COLO829 (cell line): ENCODE measurements at regions not wholly inside any gene's neighbourhood (a gene's known extent, or its start where the extent isn't known, plus 50 kb on each side); places are given as distances from the start of the nearest gene placed in this dataset.
A peak's percentile ranks its signal among the peaks of the same experiment; 100 is the strongest.
"Not testable (repeated sequence)": the region's sequence is repeated elsewhere in the genome, so short reads cannot be mapped to it uniquely, and the experiment has no call there.

Source experiments
- DNase-seq: peaks from one replicate; pipeline ENCODE4 v3.0.0; 2012; ENCODE audit warnings: low spot score

DNA sequence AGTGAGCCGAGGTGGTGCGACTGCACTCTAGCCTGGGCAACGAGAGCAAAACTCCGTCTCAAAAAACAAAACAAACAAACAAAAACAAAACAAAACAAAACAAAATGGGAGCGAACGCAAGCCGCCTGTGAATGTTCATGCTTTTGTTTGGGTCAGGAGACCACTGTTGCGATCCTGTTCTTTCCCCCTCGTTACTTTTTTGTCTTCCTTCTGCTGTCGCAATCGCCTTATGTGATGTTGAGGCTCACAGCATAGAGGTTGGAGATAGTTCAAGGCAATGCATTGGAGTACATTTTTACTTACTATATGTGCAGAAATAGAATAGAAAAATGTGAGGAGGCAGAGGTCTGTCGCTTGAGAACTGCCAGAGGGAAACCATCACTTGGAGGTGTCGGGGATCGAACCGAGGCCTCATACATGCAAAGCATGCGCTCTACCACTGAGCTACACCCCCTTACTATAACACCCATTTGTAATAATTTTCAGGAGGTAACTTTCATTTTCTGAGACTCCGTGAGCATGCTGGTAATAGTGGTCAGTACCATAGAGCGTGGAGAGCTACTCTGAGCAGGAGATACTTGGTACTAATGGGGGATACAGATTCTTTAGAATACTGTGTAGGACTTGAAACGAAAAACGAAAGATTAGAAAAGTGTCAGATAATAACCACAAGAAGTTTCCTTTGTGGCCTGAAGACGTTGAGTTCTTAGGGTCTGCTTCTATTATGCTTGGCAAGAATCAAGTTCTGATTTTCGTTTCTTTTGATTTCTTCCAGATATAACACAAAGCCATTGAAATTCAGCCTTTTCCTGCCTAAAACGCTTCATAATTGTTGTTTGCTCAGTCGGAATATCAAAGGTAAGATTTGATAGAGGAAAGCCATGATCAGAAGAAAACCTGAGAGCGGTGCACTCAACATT is 121.1 kb downstream of the TRIM27 start:
- DNase-seq: peak; percentile 78

DNA sequence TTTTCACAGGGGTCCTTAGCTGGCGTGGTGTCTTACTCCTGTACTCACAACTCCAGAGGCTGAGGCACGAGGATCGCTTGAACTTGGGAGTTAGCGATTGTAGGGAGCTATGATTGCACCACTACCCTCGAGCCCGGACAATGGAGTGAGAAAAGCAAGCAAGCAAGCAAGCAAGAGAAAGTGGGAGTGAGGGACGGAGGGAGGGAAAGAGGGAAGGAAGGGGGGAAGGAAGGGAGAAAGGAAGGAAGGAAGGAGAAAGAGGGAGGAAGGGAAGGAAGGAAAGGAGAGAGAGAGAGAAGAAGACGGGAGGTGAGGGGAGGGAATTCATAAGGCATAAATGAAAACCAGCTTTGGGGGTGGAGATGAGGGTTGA is 120.5 kb downstream of the TRIM27 start:
- DNase-seq: no peak

DNA sequence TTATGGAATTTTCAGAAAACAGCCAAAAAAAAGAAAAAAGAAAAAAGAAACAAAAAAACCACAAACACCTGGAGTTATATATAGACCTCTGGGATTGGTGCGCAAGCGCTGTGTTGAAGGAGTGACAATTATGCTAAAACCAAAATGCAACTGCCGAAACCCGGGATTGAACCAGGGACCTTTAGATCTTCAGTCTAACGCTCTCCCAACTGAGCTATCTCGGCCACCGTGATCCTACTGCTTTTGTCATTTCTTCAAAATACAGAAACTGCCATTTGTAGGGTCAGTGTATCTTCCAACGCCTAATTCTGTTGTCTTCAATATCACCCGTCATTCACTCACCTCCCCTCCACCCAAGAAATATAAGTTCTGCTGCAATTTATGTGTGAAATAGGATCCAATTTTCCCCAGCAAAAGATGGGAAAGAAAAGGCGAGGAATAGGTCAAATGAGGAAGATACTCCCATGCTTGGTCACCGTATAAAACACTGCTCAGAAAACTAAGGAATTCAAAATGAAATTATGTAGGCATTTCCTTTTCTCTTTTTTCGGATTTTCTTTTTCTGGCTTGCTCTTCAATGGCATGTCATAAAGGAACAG is 116.0 kb downstream of the TRIM27 start:
- peak; percentile 58 for DNase-seq

DNA sequence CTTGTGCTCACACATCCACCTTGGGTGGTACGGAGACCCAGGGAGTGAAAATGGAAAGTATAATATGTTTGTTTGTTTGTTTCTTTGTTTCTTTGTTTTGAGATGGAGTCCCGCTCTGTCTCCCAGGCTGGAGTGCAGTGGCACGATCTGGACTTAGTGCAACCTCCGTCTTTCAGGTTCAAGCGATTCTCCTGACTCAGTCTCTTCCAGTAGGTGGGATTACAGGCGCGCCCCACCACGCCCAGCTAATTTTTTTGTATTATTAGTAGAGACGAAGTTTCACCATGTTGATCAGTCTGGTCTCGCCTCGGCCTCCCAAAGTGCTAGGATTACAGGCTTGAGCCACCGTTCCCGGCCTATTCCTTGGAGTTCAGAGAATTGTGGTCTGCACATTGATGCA is 115.4 kb downstream of the TRIM27 start:
- no peak for DNase-seq

DNA sequence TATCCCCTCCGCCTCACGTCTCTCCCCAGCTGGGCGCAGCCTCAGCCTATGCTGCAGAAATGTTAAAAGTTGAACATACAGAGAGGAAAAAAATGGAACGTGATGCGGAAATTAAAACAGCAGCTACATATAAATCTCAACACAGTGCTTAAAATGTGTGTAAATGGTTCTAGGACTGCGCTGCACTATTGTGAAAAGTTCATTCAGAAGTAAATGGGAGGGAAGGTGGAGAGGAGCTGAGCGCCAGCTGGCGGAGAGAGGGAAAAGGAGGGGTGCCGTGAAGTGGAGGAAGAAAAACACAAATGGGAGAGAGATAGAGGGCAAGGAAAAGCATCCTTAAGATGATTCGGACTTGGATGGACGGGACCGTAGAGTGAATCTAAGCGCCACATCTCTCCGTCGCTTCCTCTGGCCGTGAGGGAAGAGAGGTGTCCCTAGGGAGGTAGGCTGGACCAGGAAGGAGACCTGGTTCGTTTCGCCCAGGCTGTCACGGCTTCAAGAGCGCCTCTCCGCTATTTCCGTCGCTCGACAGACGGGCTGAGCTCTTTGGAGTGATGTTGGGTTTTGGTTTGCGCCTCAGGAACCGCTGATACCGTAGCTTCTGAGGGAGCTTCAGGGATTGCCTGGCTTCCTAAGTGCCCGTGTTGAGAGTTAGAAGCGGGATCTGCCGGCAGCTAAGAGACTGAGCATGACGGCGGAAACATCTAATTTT is 113.7 kb downstream of the TRIM27 start:
- no peak for DNase-seq

DNA sequence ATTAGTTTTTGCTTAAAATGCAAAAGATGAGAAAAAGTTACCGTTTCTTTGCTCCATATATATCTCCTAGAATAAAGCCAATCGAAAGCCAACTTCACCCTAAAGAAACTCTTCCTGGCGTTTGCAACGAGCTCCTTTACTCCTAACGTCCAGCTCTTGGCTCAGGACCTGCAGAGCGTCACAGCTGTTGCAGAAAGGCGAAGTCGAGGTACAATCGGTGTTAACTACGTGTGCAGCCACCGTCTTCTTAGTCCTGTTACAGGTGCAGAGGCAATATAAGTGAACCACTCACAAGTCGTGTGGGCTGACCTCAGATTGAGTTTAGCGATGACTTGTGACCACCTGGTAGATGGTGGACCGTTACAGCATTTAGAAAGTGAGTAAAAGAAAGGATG is 113.1 kb downstream of the TRIM27 start:
- no peak for DNase-seq

DNA sequence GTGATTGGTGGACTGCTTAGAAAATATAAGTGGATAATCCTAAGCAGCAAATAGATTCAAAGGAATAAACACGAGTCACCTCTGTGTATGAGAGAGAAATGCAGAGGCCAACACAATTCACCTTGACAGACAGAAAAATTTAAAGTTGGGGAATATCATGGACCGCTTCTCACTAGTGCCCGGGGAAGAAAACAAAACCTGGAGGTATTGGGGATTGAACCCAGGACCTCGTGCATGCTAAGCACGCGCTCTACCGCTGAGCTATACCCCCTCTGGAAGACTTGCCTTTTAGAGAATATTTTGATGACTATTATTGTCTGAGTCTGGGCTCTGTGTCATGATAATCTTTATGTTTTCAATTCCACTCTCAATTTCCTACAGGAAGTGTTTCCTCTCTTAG is 111.9 kb downstream of the TRIM27 start:
- DNase-seq: peak; percentile 57

DNA sequence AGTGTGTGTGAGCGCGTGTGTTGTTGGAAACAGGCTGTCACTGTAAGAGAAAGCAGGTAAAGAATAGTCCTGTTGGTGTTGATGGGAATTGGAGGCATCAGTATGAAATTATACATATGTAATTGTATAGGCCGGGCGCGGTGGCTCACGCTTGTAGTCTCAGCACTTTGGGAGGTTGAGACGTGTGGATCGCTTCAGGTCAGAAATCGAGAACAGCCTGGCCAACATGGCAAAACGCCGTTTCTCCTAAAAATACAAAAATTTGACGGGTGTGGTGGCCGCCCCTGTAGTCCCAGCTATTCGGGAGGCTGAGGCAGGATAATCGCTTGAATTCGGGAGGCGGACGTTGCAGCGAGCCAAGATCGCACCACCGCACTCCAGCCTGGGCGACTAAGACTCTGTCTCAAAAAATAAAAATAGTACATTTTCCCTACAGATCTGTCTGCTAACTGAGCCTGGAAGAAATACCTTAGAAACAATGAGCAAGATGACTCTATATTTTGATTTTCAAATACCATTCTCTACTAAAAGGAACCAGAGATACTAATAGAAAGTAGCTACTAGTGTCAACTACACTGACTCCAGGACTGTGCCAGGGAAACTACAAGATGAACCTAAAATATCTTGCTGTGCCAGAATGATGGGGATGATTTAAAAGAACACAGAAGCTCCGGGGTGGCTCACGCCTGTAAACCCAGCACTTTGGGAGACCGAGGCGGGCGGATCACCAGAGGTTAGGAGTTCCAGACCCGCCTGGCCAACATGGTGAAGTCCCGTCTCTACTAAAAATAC is 110.8 kb downstream of the TRIM27 start:
- no peak for DNase-seq

DNA sequence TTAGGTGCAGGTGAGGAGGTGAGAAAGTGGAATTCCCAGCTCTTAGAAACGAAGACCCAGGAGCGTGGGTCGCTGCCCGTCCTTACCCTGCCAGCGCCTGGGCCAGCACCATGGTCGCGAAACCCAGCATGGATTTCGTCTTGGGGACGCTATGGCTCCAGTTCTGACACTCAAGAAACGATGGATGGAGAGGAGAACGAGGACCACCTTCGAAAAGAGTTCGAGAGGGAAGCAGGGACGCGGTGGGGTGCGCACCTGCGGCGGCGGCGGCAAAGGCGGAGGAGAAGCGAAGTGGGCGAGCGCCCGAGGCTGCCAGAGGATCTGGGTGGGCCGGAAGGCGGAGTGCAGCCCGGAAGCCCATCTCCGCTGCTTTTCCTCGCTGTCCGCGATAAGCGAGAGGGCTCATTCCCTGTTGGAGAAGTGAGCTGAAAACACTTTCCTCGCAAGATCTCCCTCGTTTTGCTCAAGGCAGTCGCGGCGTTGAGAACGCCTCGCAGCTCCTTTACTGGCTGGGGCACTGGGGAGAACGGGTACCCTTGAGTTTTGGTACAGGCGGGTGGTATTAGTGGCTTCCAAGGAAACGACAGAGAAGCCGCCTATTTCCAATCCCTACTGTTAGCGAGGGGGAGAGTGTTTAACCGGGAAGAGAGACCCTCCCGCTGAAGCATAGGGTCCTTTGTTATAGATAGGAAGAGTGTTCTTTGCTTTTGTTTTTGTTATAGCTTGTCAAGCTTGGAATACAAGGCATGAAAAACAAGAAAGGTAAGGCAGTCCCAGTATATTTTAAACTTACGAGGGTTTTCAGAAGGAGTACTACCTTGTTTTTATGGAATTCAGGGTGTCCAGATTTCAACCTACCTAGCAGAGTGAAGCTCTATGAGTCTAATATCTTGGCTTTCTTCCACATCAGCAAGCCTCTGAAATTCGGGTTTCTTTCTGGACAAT is 109.5 kb downstream of the TRIM27 start:
- no peak for DNase-seq

DNA sequence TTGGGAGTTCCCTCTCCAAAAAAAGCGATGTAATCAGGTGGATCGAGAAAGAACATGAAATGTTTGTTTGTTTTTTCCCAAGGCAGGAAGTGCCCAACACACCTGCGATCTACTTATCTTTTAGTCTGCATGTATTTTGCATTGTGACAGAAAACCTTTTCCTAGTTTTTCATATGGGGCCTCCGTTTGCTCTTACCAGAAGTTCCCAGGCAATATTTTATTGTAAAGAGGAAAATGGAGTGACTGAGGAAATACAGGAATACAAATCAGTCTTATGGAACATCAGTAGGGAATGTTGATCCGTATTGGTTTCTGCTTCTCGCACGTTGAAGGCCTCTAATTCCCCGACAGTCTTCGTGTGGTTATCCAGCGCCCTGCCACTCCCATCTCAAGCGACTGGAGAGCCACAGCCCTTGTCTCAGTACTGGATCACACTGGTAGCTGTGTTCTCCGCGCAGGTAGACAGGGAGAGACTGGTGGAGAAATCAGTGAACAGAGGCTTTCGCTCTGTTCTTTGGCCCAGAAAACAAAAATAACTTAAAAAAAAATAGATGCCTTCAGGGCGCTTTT is 107.4 kb downstream of the TRIM27 start:
- no peak for DNase-seq

DNA sequence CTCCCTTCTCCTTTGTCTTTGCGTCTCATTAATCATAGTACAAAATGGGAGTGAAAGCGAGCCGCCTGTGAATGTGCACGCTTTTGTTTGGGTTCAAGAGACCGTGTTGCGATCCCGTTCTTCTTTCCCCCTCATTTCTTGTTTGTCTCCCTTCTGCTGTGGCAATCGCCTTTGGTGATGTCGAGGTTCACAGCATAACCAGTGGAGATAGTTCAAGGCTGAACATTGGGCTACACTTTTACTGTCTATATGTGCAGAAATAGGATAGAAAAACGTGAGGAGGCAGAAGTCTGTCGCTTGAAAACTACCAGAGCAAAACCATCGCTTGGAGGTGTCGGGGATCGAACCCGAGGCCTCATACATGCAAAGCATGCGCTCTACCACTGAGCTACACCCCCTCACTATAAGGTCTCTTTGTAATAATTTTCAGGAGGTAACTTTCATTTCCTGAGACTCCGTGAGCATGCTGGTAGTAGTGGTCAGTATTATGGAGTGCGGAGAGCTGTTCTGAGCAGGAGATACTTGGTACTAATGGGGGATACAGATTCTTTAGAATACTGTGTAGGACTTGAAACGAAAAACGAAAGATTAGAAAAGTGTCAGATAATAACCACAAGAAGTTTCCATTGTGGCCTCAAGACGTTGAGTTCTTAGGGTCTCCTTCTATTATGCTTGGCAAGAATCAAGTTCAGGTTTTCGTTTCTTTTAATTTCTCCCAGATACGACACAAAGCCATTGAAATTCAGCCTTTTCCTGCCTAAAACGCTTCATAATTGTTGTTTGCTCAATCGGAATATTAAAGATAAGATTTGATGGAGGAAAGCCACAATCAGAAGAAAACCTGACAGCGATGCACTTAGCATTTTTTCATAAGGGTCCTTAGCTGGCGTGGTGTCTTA is 106.6 kb downstream of the TRIM27 start:
- peak; percentile 82 for DNase-seq

DNA sequence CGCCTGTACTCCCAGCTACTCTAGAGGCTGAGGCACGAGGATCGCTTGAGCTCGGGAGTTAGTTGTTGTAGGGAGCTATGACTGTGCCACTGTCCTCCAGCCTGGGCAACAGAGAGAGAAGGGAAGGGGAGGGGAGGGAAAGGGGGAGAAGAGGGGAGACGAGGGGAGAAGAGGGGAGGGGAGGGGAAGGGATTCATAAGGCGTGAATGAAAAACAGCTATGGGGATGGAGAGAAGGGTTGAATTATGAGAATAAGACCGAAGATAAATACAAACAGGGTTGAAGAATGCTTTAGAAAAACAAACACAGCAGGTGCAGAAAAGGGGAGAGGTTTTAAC is 106.0 kb downstream of the TRIM27 start:
- DNase-seq: no peak

DNA sequence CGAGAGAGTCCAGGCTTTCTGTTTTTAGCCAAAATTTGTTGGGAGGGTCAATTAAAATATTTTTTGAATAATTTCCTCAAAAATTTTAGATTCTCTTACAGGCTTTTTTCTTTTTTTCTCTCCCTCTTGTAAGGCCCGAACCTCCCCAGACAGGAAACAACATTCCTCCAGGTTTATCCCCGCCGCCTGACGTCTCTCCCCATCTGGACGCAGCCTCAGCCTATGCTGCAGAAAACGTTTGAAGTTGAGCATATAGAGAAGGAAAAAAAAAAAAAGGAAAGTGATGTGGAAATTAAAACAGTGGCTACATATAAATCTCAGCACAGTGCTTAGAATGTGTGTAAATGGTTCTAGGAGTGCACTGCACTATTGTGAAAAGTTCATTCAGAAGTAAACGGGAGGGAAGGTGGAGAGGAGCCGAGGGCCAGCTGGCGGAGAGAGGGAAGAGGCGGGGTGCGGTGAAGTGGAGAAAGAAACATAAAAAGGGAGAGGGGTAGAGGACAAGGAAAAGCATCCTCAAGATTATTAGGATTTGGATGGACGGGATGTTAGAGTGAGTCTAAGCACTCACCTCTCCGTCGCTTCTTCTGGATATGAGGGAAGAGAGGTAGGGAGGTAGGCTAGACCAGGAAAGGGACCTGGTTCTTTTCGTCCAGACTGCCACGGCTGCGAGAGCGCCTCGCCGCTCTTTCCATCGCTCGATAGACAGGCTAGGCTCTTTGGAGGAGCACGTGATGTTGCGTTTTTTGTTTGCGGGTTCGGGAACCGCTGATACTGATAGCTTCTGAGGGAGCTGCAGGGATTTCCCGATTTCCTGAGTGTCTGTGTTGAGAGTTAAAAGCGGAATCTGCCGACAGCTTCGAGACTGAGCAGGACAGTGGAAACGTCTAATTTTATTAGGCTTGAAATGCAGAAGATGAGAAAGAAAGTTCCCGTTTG is 98.7 kb downstream of the TRIM27 start:
- no peak for DNase-seq

DNA sequence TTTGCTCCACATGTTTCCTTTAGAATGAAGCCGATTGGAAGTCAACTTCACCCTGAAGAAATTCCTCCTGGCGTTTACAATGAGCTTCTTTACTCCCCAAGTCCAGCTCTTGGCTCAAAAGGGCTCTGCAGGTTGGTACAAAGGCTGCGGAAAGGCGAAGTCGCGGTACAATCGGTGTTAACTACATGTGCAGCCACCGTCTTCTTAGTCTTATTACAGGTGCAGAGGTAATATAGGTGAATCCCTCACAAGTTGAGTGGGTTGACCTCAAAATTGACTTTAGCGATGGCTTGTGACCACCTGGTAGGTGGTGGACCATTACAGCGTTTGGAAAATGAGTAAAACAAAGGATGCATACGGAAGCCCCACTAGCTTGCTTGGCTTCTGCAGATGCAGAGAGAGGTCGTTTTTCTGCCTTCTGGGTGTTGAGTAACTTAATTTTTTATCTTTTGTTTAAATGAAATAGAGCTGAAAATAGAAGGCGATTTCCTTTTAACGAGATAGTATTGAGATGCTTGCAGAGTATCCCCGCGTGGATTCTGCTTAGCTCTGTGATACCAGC is 98.0 kb downstream of the TRIM27 start:
- no peak for DNase-seq

DNA sequence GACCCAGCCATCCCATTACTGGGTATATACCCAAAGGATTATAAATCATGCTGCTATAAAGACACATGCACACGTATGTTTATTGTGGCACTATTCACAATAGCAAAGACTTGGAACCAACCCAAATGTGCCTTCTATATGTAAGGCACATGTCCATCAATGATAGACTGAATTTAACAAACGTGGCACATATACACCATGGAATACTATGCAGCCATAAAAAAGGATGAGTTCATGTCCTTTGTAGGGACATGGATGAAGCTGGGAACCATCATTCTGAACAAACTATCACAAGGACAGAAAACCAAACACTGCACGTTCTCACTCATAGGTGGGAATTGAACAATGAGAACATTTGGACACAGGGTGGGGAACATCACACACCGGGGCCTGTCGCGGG is 92.1 kb downstream of the TRIM27 start:
- DNase-seq: not testable (repeated sequence)

DNA sequence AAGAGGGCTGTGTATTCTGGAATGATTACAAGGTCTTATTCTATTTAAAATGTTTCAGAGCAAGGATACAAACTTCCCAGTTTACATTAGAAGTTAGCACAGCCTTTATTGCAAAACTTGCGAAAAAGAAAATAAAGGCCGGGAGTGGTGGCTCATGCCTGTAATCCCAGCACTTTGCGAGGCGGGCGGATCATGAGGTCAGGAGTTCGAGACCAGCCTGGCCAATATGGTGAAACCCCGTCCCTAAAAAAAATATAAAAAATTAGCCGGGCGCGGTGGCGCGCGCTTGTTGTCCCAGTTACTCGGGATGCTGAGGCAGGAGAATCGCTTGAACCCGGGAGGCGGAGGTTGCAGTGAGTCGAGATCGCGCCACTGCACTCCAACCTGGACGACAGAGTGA is 87.1 kb downstream of the TRIM27 start:
- not testable (repeated sequence) for DNase-seq

DNA sequence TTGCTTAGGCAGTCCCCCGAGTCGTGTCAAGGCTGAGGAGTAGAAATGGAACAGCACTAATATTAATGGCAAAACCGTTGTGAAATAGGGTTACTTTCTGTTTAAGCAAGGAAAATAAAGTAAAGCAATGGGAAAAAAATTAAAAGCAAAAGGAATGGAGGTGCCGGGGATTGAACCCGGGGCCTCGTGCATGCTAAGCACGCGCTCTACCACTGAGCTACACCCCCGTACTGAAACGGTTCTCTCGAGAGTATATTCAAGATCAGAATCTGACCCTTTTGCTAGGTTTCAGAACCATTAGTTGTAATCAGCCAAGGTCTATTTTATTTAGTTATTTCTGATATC is 85.5 kb downstream of the TRIM27 start:
- DNase-seq: peak; percentile 53

DNA sequence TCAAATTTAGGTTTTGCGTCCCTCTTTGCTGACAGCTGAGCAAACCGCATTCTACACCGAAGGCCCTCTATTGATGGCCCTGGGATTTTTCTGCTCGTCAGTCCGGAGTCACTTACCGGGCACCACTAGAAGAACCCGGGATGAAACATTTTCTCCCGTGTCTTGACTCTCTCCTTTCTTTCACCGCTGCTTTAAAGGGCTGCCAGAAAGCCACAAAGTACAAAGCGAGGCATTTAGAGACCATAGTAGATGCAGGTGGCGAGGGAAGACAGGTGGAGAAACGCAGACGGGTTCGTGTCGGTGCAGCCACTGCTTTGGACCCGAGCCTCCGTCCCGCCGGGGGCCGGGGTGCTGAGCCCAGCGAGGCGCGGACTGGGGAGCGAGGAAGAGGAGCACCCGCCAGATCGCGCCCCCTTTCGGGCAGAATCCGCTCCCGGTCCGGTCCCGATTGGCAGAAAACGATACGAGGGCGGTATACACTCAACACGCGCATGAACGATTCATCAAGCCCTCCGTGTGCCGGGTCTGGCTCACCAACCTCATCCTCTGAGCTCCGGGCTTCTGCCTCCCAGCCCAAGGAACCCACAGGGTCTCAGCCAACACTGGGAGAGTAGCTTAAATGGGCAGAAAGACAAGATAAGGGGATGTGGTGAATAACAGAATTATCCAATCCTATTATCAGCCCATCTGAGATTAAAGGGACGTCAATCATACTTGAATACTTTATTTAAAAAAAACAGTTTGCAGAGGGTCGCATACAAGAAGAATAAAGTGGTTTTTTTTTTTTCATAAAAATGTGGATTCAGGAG is 84.9 kb downstream of the TRIM27 start:
- peak; percentile 78 for DNase-seq
